A549 (cell line): ENCODE measurements at regions not wholly inside any gene's neighbourhood (a gene's known extent, or its start where the extent isn't known, plus 50 kb on each side); places are given as distances from the start of the nearest gene placed in this dataset.

Experiments used
- CBX8 ChIP-seq: fragments of 200-600 bp; sonication (generic); IDR thresholded peaks from 2 replicates; pipeline ENCODE4 v1.6.1; 2016
- E2F6 ChIP-seq: IDR thresholded peaks from 2 replicates; pipeline ENCODE4 v1.6.1; 2012; ENCODE audit warnings: low read depth, borderline replicate concordance
- MAX ChIP-seq: IDR thresholded peaks from 2 replicates; pipeline ENCODE4 v1.6.1; 2012
- MYC ChIP-seq: IDR thresholded peaks from 2 replicates; pipeline ENCODE4 v1.6.1; 2012; ENCODE audit warnings: mild to moderate bottlenecking, inconsistent platforms, low read length, improper control_type of control experiment, borderline replicate concordance
- PHF8 ChIP-seq: fragments of 200-600 bp; sonication (generic); IDR thresholded peaks from 2 replicates; pipeline ENCODE4 v1.6.1; 2016; ENCODE audit warnings: low read depth, mild to moderate bottlenecking, antibody characterized with exemption, moderate library complexity, borderline replicate concordance
- POLR2A ChIP-seq: IDR thresholded peaks from 2 replicates; pipeline ENCODE4 v1.6.1; 2012; ENCODE audit warnings: mild to moderate bottlenecking, low read length
- REST ChIP-seq: fragments of 200-600 bp; sonication (generic); IDR thresholded peaks from 2 replicates; pipeline ENCODE4 v1.6.1; 2016; ENCODE audit warnings: antibody characterized with exemption, mild to moderate bottlenecking, moderate library complexity
- TF ChIP-seq, protein P1 (sequence below): fragments of >200 bp; sonication (Bioruptor Twin); formaldehyde crosslinking; IDR thresholded peaks from 3 replicates; pipeline ENCODE4 v1.5.1; 2016

DNA sequence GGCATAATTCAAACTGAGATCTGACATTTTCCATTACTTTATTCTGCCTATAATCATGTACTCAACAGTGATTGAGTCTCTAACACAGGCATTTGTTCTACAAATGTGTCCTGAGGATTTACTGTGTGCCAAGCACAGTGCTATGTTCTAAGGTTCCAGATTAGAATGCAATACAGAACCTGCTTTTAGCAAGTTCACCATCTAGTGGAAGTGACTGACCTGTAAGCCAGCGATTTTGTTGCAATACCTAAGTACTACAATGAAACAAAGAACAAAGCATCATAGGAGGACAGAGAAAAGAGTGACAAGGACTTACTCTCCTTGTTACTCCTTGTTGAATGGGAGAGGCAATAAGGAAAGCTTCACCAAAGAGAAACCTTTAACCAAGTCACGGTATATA lies 348.1 kb downstream of the ELAVL2 start:
- TF ChIP-seq, protein P1, sequence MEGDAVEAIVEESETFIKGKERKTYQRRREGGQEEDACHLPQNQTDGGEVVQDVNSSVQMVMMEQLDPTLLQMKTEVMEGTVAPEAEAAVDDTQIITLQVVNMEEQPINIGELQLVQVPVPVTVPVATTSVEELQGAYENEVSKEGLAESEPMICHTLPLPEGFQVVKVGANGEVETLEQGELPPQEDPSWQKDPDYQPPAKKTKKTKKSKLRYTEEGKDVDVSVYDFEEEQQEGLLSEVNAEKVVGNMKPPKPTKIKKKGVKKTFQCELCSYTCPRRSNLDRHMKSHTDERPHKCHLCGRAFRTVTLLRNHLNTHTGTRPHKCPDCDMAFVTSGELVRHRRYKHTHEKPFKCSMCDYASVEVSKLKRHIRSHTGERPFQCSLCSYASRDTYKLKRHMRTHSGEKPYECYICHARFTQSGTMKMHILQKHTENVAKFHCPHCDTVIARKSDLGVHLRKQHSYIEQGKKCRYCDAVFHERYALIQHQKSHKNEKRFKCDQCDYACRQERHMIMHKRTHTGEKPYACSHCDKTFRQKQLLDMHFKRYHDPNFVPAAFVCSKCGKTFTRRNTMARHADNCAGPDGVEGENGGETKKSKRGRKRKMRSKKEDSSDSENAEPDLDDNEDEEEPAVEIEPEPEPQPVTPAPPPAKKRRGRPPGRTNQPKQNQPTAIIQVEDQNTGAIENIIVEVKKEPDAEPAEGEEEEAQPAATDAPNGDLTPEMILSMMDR: no peak
- TF ChIP-seq MAX (no peak), POLR2A (no peak), PHF8 (no peak), MYC (no peak), E2F6 (no peak), REST (no peak), CBX8 (no peak)
